ENCODE measurements at regions not wholly inside any gene's neighbourhood (a gene's known extent, or its start where the extent isn't known, plus 50 kb on each side); places are given as distances from the start of the nearest gene placed in this dataset.
"Not testable (repeated sequence)": the region's sequence is repeated elsewhere in the genome, so short reads cannot be mapped to it uniquely, and the experiment has no call there.

DNA sequence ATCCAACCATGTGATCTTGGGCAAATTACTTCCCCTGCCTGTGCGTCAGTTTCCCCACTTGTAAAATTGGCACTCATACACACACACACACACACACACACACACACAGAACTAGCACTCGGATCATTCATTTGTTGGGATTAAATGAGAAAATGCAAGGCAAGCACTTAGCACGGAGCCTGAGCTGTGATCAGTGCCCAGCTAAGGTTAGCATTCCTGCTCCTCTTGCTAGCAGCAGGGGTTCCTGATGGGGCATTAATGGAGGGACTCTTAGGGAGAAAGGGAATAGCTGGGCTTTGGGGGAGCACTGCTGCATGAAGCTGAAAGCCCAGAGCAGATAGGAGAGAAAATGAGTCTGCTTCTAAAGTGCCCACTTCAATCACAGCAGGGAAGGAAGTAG, 187.7 kb upstream of the C2CD4B start:
- Mint-ChIP-seq H3K4me3 (no peak overlapping the region), H3K36me3 (ENCODE audit: low read depth) (no peaks in the 10 kb centered on the region), H3K4me1 (ENCODE audit: low read depth) (peaks cover 36% of the 10 kb centered on the region), H3K27ac (peak overlapping the region; percentile 2), H3K27me3 (peaks cover 7% of the 10 kb centered on the region), H3K9me3 (no peaks in the 10 kb centered on the region)
- intact Hi-C loops (cut with micrococcal nuclease), result no loop called here

DNA sequence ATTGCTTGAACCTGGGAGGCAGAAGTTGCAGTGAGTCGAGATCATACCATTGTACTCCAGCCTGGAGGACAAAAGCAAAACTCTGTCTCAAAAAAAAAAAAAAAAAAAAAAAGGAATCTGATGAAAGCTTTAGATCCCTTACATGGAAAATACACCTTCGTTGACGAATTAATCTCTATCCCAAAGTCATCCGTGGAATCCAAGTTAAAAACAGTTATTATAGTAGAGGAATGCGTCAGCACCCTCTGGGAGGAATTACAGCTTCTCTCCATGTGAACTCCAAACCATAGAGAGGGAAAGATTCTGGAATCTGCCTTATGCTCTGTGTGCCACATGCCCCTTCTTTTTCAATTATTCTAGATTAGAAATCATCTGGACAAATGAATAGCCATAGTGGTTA, 192.3 kb upstream of the C2CD4B start:
- Mint-ChIP-seq H3K27ac (no peak overlapping the region), H3K27me3 (peaks cover 23% of the 10 kb centered on the region), H3K36me3 (ENCODE audit: low read depth) (no peaks in the 10 kb centered on the region), H3K4me1 (ENCODE audit: low read depth) (no peaks in the 10 kb centered on the region), H3K4me3 (no peak overlapping the region), H3K9me3 (no peaks in the 10 kb centered on the region)
- intact Hi-C loops (cut with micrococcal nuclease), result no loop called here

DNA sequence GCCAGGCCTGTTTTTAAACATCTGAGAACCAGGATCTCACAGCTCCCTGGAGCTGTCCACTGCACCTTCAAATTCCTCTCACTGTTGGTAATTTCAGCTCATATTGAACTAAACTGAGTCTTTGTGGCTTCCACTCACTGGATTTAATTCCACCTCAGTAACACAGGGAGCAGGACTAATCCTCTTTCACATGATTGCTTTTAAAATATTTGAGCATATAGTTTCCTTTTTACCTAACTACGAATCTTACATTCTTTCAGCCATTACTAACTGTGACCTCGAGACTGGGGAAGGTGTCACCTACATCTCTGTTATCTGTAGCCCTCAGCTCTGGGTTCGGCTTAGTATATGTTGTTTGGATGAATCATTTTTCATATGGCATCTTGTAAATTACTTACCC, 194.3 kb upstream of the C2CD4B start:
- Mint-ChIP-seq H3K27me3 (peaks cover 27% of the 10 kb centered on the region), H3K4me1 (ENCODE audit: low read depth) (no peaks in the 10 kb centered on the region), H3K4me3 (no peak overlapping the region), H3K9me3 (no peaks in the 10 kb centered on the region), H3K36me3 (ENCODE audit: low read depth) (no peaks in the 10 kb centered on the region), H3K27ac (no peak overlapping the region)
- intact Hi-C loops (cut with micrococcal nuclease), result no loop called here

DNA sequence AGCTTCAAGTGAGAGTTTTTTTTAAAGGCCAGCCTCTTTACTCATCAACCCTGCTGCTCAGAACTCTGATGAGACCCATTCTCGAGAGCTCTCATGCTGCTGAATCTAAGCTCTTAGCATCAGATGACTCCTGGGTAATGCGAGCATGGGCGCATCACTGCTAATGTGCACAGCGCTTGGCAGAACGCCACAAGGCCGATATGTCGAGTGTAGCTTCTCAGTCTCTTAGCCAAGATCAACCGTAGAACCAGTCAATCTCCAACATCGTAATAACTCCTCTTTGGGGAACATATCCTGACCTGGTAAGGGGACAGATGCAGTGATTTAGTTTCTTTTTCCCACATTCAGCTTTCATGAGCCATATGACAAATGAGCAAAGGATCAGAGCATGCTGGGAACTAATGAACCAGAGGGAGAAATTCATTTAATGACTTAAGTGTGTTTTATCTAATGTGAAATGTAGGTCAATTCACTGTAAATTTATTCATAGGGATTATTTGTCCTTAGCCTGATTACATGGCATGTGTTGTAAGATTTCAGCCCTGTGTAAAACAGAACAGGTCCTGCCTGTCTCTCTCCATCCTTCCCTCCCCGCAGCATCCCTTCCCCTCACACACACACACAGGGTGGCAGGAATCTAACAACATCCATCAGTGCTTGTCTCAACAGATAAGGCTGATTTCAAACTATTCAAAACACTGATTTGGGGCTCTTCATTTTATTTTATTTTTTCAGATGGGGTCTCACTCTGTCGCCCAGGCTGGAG, 195.4 kb upstream of the C2CD4B start:
- no peaks in the 10 kb centered on the region for H3K4me1 Mint-ChIP-seq (ENCODE audit: low read depth)
- intact Hi-C loops (cut with micrococcal nuclease), result no loop called here

DNA sequence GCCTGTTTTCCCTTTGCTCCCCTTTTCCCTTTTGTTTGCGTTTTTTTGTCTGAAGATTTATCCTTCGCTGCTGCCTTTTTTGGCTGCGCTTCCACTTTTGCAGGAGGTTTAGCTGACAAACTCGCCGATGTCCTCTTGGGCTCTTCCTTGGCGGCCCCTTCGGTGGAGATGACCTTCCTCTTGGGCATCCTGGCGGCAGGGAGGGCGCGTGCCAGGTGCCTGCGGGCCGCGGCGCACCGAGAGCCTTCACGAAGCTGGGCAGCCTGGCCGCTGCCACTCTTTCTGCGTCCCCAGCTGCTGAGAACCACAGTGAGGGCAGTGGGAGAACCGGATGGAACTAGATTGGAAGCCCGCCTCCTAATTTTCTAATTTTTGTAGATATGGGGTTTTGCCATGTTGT, 197.1 kb upstream of the C2CD4B start:
- intact Hi-C loops (cut with micrococcal nuclease), result no loop called here
- H3K36me3 Mint-ChIP-seq (ENCODE audit: low read depth), result no peaks in the 10 kb centered on the region
- H3K27ac Mint-ChIP-seq, result no peak overlapping the region
- no peaks in the 10 kb centered on the region for H3K4me1 Mint-ChIP-seq (ENCODE audit: low read depth)
- peaks cover 27% of the 10 kb centered on the region for H3K27me3 Mint-ChIP-seq
- H3K4me3 Mint-ChIP-seq, result no peak overlapping the region
- no peaks in the 10 kb centered on the region for H3K9me3 Mint-ChIP-seq

More for the DNA sequence above, 195.4 kb upstream of the C2CD4B start:
- Mint-ChIP-seq H3K4me3 (no peak overlapping the region), H3K9me3 (no peaks in the 10 kb centered on the region), H3K36me3 (ENCODE audit: low read depth) (no peaks in the 10 kb centered on the region), H3K27ac (no peak overlapping the region), H3K27me3 (peaks cover 27% of the 10 kb centered on the region)

DNA sequence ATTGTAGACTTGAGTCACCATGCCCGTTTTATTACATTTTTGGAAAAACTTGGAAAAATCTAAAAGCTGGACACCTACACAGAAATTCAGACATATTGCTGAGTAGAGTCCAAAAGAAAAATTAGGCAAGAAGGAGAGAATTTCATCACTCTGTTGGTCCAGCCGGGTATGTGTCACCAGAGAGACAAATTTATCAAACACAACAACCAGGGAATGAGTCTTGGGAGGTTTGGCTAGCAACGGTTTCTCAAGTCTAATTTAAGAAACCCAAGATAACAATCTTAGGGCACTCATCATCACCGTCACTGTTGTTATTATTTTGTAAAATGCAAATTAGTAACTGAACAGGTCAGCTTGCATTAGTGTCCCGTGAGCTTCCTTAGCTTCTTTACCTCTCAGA, 197.5 kb upstream of the C2CD4B start:
- Mint-ChIP-seq H3K36me3 (ENCODE audit: low read depth) (no peaks in the 10 kb centered on the region), H3K4me3 (no peak overlapping the region), H3K27ac (no peak overlapping the region), H3K4me1 (ENCODE audit: low read depth) (no peaks in the 10 kb centered on the region), H3K27me3 (peaks cover 28% of the 10 kb centered on the region), H3K9me3 (no peaks in the 10 kb centered on the region)
- intact Hi-C loops (cut with micrococcal nuclease), result no loop called here

DNA sequence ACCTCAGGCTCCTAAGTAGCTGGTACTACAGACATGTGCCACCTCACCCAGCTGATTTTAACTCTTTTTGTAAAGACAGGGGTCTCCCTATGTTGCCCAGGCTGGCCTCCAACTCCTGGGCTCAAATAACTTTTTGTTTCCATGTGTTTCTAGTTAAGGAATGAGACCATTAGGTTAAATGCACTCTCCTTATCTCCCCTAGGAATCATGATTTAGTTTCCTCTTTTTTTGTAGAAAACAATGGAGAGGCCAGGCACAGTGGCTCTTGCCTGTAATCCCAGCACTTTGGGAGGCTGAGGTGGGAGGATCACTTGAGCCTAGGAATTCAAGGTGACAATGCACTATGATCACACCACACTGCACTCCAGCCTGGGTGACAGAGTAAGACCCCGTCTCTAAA, 198.8 kb upstream of the C2CD4B start:
- no peak overlapping the region for H3K4me3 Mint-ChIP-seq
- no peaks in the 10 kb centered on the region for H3K4me1 Mint-ChIP-seq (ENCODE audit: low read depth)
- intact Hi-C loops (cut with micrococcal nuclease), result no loop called here
- no peak overlapping the region for H3K27ac Mint-ChIP-seq
- H3K36me3 Mint-ChIP-seq (ENCODE audit: low read depth), result no peaks in the 10 kb centered on the region
- peaks cover 28% of the 10 kb centered on the region for H3K27me3 Mint-ChIP-seq
- H3K9me3 Mint-ChIP-seq, result no peaks in the 10 kb centered on the region

DNA sequence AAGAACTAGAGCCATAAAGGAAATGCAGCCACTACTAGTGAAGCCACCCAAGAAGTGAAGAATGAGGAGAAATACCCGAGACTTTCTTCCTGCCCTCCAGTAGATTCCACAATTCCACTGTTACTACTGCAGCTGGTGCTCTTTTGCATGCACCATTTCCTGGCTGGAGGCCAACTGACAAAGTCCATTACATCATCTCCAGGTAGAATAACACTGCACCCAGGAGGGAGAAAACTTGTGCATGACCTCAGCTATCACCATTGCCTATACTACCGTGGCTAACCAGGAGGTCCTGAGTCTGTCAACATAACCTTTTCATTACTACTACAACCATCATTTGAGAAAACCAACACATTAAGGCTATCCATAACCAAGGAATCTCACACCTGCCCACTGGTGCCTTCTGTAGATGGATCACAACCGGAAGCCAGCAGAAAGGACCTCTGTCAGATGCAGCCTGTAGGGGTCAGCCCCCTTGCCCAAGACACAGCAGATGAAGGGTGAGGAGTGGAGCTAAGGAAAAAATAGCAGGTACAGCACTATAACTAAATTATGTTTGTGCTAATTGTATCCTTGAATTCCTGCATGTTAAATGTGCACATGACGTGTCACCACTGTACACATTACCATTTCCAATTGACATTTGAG, 200.8 kb upstream of the C2CD4B start:
- no peaks in the 10 kb centered on the region for H3K36me3 Mint-ChIP-seq (ENCODE audit: low read depth)

DNA sequence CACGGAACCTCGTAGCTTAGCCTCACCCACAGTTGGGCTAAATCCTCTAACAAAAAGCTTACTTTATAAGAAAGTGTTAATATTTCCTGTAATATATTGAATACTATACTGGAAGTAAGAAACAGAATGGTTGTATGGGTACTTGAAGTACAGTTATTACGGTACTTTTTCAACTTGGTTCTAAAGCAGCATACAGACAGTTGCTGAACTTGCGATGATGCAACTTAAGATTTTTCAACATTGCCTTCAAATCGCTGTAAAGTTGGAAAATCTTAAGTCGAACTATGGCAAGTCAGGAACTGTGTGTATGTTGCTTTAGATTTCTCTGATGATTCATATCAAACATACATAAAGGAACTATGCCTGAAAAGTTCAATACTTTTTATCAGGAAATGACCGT, 204.4 kb upstream of the C2CD4B start:
- Mint-ChIP-seq H3K4me3 (no peak overlapping the region), H3K27me3 (peaks cover 19% of the 10 kb centered on the region), H3K27ac (no peak overlapping the region), H3K36me3 (ENCODE audit: low read depth) (no peaks in the 10 kb centered on the region), H3K4me1 (ENCODE audit: low read depth) (no peaks in the 10 kb centered on the region), H3K9me3 (no peaks in the 10 kb centered on the region)
- intact Hi-C loops (cut with micrococcal nuclease), result no loop called here

More for the DNA sequence above, 200.8 kb upstream of the C2CD4B start:
- no peaks in the 10 kb centered on the region for H3K9me3 Mint-ChIP-seq
- no peak overlapping the region for H3K27ac Mint-ChIP-seq
- no peaks in the 10 kb centered on the region for H3K4me1 Mint-ChIP-seq (ENCODE audit: low read depth)
- peaks cover 22% of the 10 kb centered on the region for H3K27me3 Mint-ChIP-seq
- intact Hi-C loops (cut with micrococcal nuclease), result no loop called here
- no peak overlapping the region for H3K4me3 Mint-ChIP-seq

DNA sequence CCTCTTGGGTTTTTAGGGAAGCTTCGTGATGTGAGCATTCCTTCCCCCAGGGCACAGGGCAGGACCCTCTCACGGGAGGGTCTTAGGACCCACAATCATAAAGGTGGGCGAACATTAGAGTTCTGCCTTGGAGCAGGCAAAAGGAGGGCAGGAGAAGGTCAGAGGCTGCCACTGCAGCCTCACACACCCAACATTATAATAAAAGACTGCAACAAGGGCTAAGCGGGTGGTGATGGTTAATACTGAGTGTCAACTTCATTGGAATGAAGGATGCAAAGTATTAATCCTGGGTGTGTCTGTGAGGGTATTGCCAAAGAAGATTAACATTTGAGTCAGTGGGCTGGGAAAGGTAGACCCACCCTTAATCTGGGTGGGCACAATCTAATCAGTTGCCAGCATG, 206.6 kb upstream of the C2CD4B start:
- H3K27ac Mint-ChIP-seq; H3K4me1 Mint-ChIP-seq (ENCODE audit: low read depth); H3K9me3 Mint-ChIP-seq; intact Hi-C loops (cut with micrococcal nuclease); H3K36me3 Mint-ChIP-seq (ENCODE audit: low read depth); H3K4me3 Mint-ChIP-seq: not testable (repeated sequence)
- H3K27me3 Mint-ChIP-seq, result peaks cover 16% of the 10 kb centered on the region

DNA sequence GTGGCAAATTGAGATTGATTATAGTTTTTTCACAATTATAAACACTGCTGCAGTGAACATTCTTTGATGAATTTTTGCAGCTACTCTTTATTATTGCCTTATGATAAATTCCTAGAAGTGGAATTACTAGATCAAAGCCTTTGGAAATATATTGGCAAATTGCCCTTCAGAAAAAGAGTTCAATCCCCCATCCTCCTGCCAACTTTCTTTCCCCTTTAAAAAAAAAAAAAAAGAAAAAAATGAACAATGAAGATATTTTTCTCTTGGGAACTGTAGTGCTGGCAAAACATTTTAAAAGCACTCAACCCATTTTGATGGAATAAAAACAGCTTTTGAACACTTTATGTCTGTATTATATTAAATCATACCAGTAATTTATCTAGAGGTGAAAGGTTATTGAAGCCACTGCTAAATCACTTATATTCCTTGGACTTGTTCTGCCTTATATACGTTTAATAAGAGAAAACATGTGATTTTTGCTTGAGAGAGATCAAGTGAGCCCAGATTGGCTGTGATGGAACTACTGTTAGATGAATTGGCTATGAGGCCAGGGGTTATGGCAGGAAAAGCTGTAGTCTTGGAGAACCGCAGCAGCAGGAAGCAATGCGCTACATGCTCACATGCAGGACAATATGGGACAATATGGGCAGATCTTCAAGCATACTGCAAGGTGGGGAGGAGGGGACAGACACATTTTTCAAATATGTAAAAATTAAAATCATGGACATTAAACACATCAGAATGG, 212.8 kb upstream of the C2CD4B start:
- H3K4me1 Mint-ChIP-seq (ENCODE audit: low read depth), result no peaks in the 10 kb centered on the region
- no peak overlapping the region for H3K4me3 Mint-ChIP-seq
- H3K36me3 Mint-ChIP-seq (ENCODE audit: low read depth), result no peaks in the 10 kb centered on the region
- H3K27ac Mint-ChIP-seq, result no peak overlapping the region
- H3K9me3 Mint-ChIP-seq, result no peaks in the 10 kb centered on the region
- intact Hi-C loops (cut with micrococcal nuclease), result no loop called here
- H3K27me3 Mint-ChIP-seq, result peaks cover 8% of the 10 kb centered on the region

DNA sequence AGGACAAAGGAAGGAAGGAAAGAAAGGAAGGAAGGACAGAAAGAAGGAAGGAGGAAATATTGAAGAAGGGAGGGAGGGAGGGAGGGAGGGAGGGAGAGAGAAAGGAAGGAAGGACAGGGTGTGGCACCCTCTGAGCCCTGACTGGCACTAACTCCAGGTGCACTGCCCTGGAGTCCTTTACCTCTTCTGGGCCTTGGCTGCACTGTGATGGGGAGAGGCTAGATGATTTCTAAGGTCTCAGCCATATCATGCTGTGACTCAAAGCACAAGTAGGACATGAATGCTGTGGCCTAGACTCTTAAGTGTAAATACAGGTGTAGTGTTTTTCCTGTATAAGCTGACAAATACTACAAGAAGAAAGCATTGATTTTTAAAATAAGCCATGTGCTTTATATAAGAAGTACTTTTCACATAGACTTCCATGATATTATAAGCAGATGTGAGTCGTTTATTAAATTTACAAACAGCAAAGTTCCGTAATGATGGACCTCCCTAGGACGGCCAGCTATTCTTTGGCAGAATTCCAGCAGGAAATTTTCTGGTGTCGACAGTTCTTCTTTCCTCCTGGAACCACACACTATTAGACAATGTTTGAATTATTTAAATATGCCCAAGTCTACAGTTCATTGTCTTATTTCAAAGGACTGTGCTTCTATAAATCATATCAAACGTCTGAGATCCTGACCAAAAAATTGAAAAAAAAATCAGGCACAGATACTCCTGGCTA, 213.8 kb upstream of the C2CD4B start:
- intact Hi-C loops (cut with micrococcal nuclease), result no loop called here
- H3K4me3 Mint-ChIP-seq, result no peak overlapping the region
- peaks cover 8% of the 10 kb centered on the region for H3K27me3 Mint-ChIP-seq
- H3K36me3 Mint-ChIP-seq (ENCODE audit: low read depth), result no peaks in the 10 kb centered on the region
- no peaks in the 10 kb centered on the region for H3K9me3 Mint-ChIP-seq
- no peaks in the 10 kb centered on the region for H3K4me1 Mint-ChIP-seq (ENCODE audit: low read depth)
- H3K27ac Mint-ChIP-seq, result no peak overlapping the region

DNA sequence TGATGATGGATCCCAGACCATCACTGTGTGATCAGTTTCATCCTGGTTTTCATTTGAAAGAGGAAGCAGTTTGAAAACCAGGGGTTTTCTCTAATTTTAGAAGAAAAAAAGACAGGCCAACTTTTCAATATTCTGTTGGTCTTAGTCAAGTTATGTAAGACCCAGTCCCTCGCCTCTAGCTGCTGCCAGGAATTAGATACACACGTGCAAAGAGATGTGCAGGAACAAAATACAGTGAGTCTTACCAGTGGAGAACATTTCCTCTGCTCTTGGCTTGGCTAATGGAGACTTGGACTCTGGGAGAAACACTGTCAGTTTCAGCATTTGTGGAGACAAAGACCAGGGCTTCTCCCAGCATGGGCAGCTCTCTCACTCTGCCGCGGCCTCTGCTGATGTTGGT, 214.9 kb upstream of the C2CD4B start:
- H3K36me3 Mint-ChIP-seq (ENCODE audit: low read depth), result no peaks in the 10 kb centered on the region
- H3K4me3 Mint-ChIP-seq, result no peak overlapping the region
- no peaks in the 10 kb centered on the region for H3K9me3 Mint-ChIP-seq
- intact Hi-C loops (cut with micrococcal nuclease), result no loop called here
- no peak overlapping the region for H3K27ac Mint-ChIP-seq
- no peaks in the 10 kb centered on the region for H3K4me1 Mint-ChIP-seq (ENCODE audit: low read depth)
- H3K27me3 Mint-ChIP-seq, result peaks cover 11% of the 10 kb centered on the region

DNA sequence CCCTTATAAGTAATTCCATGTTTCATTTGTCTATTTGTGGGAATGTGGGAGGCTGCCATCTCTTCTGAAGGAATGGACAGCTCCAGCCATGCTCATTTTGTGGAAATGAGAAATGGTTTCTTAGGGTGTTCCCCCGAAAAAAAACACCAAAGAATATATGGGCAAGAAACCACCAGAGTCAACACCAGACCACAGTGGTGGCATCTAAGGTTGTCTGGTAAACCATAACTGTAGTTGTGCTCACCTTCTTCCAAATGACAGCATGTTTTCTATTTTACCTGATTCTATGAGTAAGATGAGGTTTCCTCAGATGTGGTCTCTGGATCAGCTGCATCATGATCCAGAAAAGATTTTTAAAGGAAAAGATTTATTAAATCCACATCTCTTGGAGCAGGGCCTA, 217.0 kb upstream of the C2CD4B start:
- Mint-ChIP-seq H3K9me3 (no peaks in the 10 kb centered on the region), H3K4me3 (no peak overlapping the region), H3K27me3 (peaks cover 15% of the 10 kb centered on the region), H3K27ac (no peak overlapping the region), H3K36me3 (ENCODE audit: low read depth) (no peaks in the 10 kb centered on the region), H3K4me1 (ENCODE audit: low read depth) (no peaks in the 10 kb centered on the region)
- intact Hi-C loops (cut with micrococcal nuclease), result no loop called here
